GM04504 (cell line): ENCODE measurements at regions not wholly inside any gene's neighbourhood (a gene's known extent, or its start where the extent isn't known, plus 50 kb on each side); places are given as distances from the start of the nearest gene placed in this dataset.

ENCODE experiments used
- DNase-seq: peaks from one replicate; pipeline ENCODE4 v3.0.0-alpha.2; 2012; ENCODE audit warnings: low read depth

- no peak for DNase-seq
These were observed 235.6 kb downstream of the KCNA4 start for GRCh38 chr11:29781268-29781667.

- DNase-seq, result no peak
These were observed 236.1 kb downstream of the KCNA4 start for GRCh38 chr11:29780756-29781155.

- DNase-seq, result no peak
These were observed 243.1 kb downstream of the KCNA4 start for GRCh38 chr11:29773656-29774264.

GRCh38 chr11:29756871-29757270, 260.0 kb downstream of the KCNA4 start:
- no peak for DNase-seq

GRCh38 chr11:29755474-29755873, 261.4 kb downstream of the KCNA4 start:
- DNase-seq, result no peak

GRCh38 chr11:29751618-29752017, 265.2 kb downstream of the KCNA4 start:
- no peak for DNase-seq

- DNase-seq, result no peak
These were observed 266.4 kb downstream of the KCNA4 start for GRCh38 chr11:29750392-29750791.

- DNase-seq, result no peak
These were observed 282.5 kb downstream of the KCNA4 start for GRCh38 chr11:29734287-29734686.

- DNase-seq, result no peak
These were observed 303.0 kb downstream of the KCNA4 start for GRCh38 chr11:29713831-29714320.

- no peak for DNase-seq
These were observed 304.2 kb downstream of the KCNA4 start for GRCh38 chr11:29712616-29713015.

- DNase-seq, result no peak
These were observed 308.9 kb downstream of the KCNA4 start for GRCh38 chr11:29707924-29708323.

- DNase-seq, result no peak
These were observed 331.5 kb downstream of the KCNA4 start for GRCh38 chr11:29685361-29685760.

GRCh38 chr11:29682856-29683255, 334.0 kb downstream of the KCNA4 start:
- DNase-seq, result no peak

- no peak for DNase-seq
These were observed 336.8 kb downstream of the KCNA4 start for GRCh38 chr11:29679996-29680395.

- no peak for DNase-seq
These were observed 339.8 kb downstream of the KCNA4 start for GRCh38 chr11:29676993-29677392.

- DNase-seq, result no peak
These were observed 347.5 kb downstream of the KCNA4 start for GRCh38 chr11:29669310-29669709.

GRCh38 chr11:29657709-29658108, 359.1 kb downstream of the KCNA4 start:
- DNase-seq, result no peak

GRCh38 chr11:29656597-29656996, 360.2 kb downstream of the KCNA4 start:
- DNase-seq, result no peak

- DNase-seq, result no peak
These were observed 371.5 kb downstream of the KCNA4 start for GRCh38 chr11:29645373-29645772.

- peak; percentile 15 for DNase-seq
These were observed 375.6 kb downstream of the KCNA4 start for GRCh38 chr11:29641201-29641600.

- no peak for DNase-seq
These were observed 382.1 kb downstream of the KCNA4 start for GRCh38 chr11:29634744-29635143.

- no peak for DNase-seq
These were observed 382.6 kb downstream of the KCNA4 start for GRCh38 chr11:29634244-29634643.

- peak; percentile 28 for DNase-seq
These were observed 387.5 kb downstream of the KCNA4 start for GRCh38 chr11:29629286-29629685.

GRCh38 chr11:29628609-29629008, 388.2 kb downstream of the KCNA4 start:
- DNase-seq, result no peak
